ENCODE measurements at regions not wholly inside any gene's neighbourhood (a gene's known extent, or its start where the extent isn't known, plus 50 kb on each side); places are given as distances from the start of the nearest gene placed in this dataset.
"Not testable (repeated sequence)": the region's sequence is repeated elsewhere in the genome, so short reads cannot be mapped to it uniquely, and the experiment has no call there.

GRCh38 chr10:26372513-26373354 is 65.4 kb upstream of the APBB1IP start:
- H3K27ac ChIP-seq: no peak overlapping the region
- 49 to 57% methylated on average over 4 of the region's 4 CpGs for WGBS, 2 donors
- intact Hi-C loops (cut with DNase I): no loop called here
- ATAC-seq (no peak), FAIRE-seq (no peak), DNase-seq (no peak)
- H3K36me3 ChIP-seq: no peaks in the 10 kb centered on the region
- H3K4me1 ChIP-seq: no peaks in the 10 kb centered on the region
- no peaks in the 10 kb centered on the region for H3K9me3 ChIP-seq
- no peaks in the 10 kb centered on the region for H3K27me3 ChIP-seq
- no peak overlapping the region for H3K4me3 ChIP-seq
- TF ChIP-seq, protein P1, sequence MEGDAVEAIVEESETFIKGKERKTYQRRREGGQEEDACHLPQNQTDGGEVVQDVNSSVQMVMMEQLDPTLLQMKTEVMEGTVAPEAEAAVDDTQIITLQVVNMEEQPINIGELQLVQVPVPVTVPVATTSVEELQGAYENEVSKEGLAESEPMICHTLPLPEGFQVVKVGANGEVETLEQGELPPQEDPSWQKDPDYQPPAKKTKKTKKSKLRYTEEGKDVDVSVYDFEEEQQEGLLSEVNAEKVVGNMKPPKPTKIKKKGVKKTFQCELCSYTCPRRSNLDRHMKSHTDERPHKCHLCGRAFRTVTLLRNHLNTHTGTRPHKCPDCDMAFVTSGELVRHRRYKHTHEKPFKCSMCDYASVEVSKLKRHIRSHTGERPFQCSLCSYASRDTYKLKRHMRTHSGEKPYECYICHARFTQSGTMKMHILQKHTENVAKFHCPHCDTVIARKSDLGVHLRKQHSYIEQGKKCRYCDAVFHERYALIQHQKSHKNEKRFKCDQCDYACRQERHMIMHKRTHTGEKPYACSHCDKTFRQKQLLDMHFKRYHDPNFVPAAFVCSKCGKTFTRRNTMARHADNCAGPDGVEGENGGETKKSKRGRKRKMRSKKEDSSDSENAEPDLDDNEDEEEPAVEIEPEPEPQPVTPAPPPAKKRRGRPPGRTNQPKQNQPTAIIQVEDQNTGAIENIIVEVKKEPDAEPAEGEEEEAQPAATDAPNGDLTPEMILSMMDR (IDR thresholded peaks at IDR 0.05): no peak

GRCh38 chr10:26374426-26374825 is 63.7 kb upstream of the APBB1IP start:
- Histone ChIP-seq H3K4me3 (no peak overlapping the region), H3K36me3 (no peaks in the 10 kb centered on the region), H3K27ac (no peak overlapping the region), H3K4me1 (no peaks in the 10 kb centered on the region), H3K27me3 (no peaks in the 10 kb centered on the region), H3K9me3 (no peaks in the 10 kb centered on the region)
- DNase-seq (no peak), FAIRE-seq (no peak), ATAC-seq (peak in 2 of 4 donors; percentile 18 to 58)
- TF ChIP-seq, protein P1 (IDR thresholded peaks at IDR 0.05): no peak
- WGBS, 2 donors: 69 to 81% methylated on average over 4 of the region's 4 CpGs
- intact Hi-C loops (cut with DNase I): no loop called here

- H3K36me3 ChIP-seq; H3K27ac ChIP-seq; H3K4me3 ChIP-seq; ATAC-seq; H3K4me1 ChIP-seq; FAIRE-seq; intact Hi-C loops (cut with DNase I); H3K9me3 ChIP-seq; DNase-seq; H3K27me3 ChIP-seq: not testable (repeated sequence)
- WGBS, 2 donors: 34 to 39% methylated on average over 7 to 9 of the region's 9 CpGs
Measured at GRCh38 chr10:26377224-26377810, 60.8 kb upstream of the APBB1IP start.

DNA sequence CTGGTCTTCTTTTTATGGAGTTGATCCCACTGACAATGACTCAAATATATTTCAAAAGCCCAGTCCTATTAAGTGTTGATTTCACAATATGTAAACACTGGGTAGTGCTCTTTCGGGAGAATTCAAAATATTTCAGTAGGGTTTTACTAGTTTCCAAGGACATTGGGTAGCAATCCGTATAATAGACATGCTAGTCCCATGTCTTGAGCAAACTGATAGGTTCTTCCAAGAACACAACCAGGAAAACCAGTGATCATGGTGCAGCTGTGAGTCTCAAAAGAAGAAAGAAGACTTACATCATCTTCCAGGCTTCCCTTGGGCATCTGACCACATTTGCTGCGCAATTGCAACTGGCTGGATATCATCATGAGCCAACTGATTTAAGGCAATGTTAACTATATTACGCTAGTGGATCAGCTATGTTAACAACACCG is 59.3 kb upstream of the APBB1IP start:
- intact Hi-C loops (cut with DNase I): no loop called here
- 47% methylated on average over 5 of the region's 5 CpGs for WGBS, 2 donors
- Histone ChIP-seq H3K27ac (no peak overlapping the region), H3K4me1 (no peaks in the 10 kb centered on the region), H3K27me3 (no peaks in the 10 kb centered on the region), H3K36me3 (no peaks in the 10 kb centered on the region), H3K4me3 (no peak overlapping the region), H3K9me3 (no peaks in the 10 kb centered on the region)
- peak in 1 of 4 donors; percentile 44 for ATAC-seq
- TF ChIP-seq, protein P1 (IDR thresholded peaks at IDR 0.05): no peak
- no peak for FAIRE-seq
- no peak for DNase-seq

GRCh38 chr10:26380815-26381214 is 57.3 kb upstream of the APBB1IP start:
- no peak overlapping the region for H3K27ac ChIP-seq
- WGBS, 2 donors: 38 to 40% methylated on average over 5 of the region's 5 CpGs
- no peak for ATAC-seq

More at GRCh38 chr10:26380815-26381214, 57.3 kb upstream of the APBB1IP start:
- TF ChIP-seq, protein P1 (IDR thresholded peaks at IDR 0.05): no peak
- Histone ChIP-seq H3K27me3 (no peaks in the 10 kb centered on the region), H3K36me3 (no peaks in the 10 kb centered on the region), H3K4me1 (no peaks in the 10 kb centered on the region), H3K4me3 (no peak overlapping the region), H3K9me3 (no peaks in the 10 kb centered on the region)
- intact Hi-C loops (cut with DNase I): no loop called here
- DNase-seq: no peak
- no peak for FAIRE-seq
